ENCODE measurements at regions not wholly inside any gene's neighbourhood (a gene's known extent, or its start where the extent isn't known, plus 50 kb on each side); places are given as distances from the start of the nearest gene placed in this dataset.

- Histone ChIP-seq H3K9ac (ENCODE audit: low read depth in 2 of 2, low read length in 2 of 2) (no peak overlapping the region), H3K9me3 (no peaks in the 10 kb centered on the region), H3K36me3 (no peaks in the 10 kb centered on the region), H3K27ac (no peak overlapping the region), H3K4me3 (no peak overlapping the region), H3K27me3 (no peaks in the 10 kb centered on the region), H3K4me1 (no peaks in the 10 kb centered on the region)
- DNase-seq: no peak
- intact Hi-C loops (cut with DNase I): no loop called here
- TF ChIP-seq CTCF (IDR thresholded peaks at IDR 0.05): no peak
Measured at GRCh38 chr3:81024560-81024959, 736.9 kb downstream of the GBE1 start.

GRCh38 chr3:81022339-81022738 is 739.1 kb downstream of the GBE1 start:
- Histone ChIP-seq H3K9me3 (no peaks in the 10 kb centered on the region), H3K36me3 (no peaks in the 10 kb centered on the region), H3K9ac (ENCODE audit: low read depth in 2 of 2, low read length in 2 of 2) (no peak overlapping the region), H3K4me1 (no peaks in the 10 kb centered on the region), H3K27me3 (no peaks in the 10 kb centered on the region), H3K27ac (no peak overlapping the region), H3K4me3 (no peak overlapping the region)
- DNase-seq: no peak
- no peak for TF ChIP-seq CTCF (IDR thresholded peaks at IDR 0.05)
- intact Hi-C loops (cut with DNase I): no loop called here

- H3K9me3 ChIP-seq: no peaks in the 10 kb centered on the region
- intact Hi-C loops (cut with DNase I): no loop called here
- no peak overlapping the region for H3K9ac ChIP-seq (ENCODE audit: low read depth in 2 of 2, low read length in 2 of 2)
- no peaks in the 10 kb centered on the region for H3K36me3 ChIP-seq
- H3K27ac ChIP-seq: no peak overlapping the region
- no peaks in the 10 kb centered on the region for H3K4me1 ChIP-seq
- DNase-seq: no peak
- H3K4me3 ChIP-seq: no peak overlapping the region
- TF ChIP-seq CTCF (IDR thresholded peaks at IDR 0.05): no peak
- no peaks in the 10 kb centered on the region for H3K27me3 ChIP-seq
Measured at GRCh38 chr3:81013360-81013759, 748.1 kb downstream of the GBE1 start.

- Histone ChIP-seq H3K9ac (ENCODE audit: low read depth in 2 of 2, low read length in 2 of 2) (no peak overlapping the region), H3K4me3 (no peak overlapping the region), H3K27ac (no peak overlapping the region), H3K36me3 (no peaks in the 10 kb centered on the region), H3K27me3 (no peaks in the 10 kb centered on the region), H3K4me1 (no peaks in the 10 kb centered on the region), H3K9me3 (no peaks in the 10 kb centered on the region)
- no peak for DNase-seq
- no peak for TF ChIP-seq CTCF (IDR thresholded peaks at IDR 0.05)
- intact Hi-C loops (cut with DNase I): no loop called here
Measured at GRCh38 chr3:81005992-81006391, 755.5 kb downstream of the GBE1 start.

- no peaks in the 10 kb centered on the region for H3K4me1 ChIP-seq
- intact Hi-C loops (cut with DNase I): no loop called here
- TF ChIP-seq CTCF (IDR thresholded peaks at IDR 0.05): no peak
- no peak for DNase-seq
- no peaks in the 10 kb centered on the region for H3K27me3 ChIP-seq
- H3K9ac ChIP-seq (ENCODE audit: low read depth in 2 of 2, low read length in 2 of 2): no peak overlapping the region
- no peaks in the 10 kb centered on the region for H3K36me3 ChIP-seq
- no peak overlapping the region for H3K4me3 ChIP-seq
- H3K9me3 ChIP-seq: no peaks in the 10 kb centered on the region
- no peak overlapping the region for H3K27ac ChIP-seq
Measured at GRCh38 chr3:81003817-81004216, 757.6 kb downstream of the GBE1 start.

Measured in colonic mucosa (tissue), 4 donors.